ENCODE measurements at regions not wholly inside any gene's neighbourhood (a gene's known extent, or its start where the extent isn't known, plus 50 kb on each side); places are given as distances from the start of the nearest gene placed in this dataset.

DNA sequence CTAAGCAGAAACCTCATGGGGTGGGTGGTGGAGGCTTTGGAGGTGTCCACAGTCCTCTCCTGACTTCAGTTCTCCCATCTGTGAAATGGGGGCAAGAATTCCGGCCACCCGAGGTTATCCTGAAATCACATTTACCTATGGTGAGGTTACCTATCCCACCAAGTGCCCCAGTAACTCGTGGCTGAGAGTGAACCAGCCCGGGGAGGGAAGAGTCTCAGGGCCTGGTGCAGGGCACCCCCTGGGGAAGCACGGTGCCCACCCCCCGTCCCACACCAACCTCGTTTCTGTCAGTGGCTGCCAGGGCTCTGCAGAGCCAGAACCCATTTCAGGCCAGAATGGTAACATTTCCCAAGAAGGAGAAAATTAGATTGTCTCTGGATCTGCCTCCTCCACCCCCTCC lies 83.7 kb upstream of the VSTM2B start (continued):
- TF ChIP-seq POLR2AphosphoS5 (IDR thresholded peaks at IDR 0.05; ENCODE audit: low read depth, low read length) = no peak
- no peak for TF ChIP-seq SIN3A (IDR thresholded peaks at IDR 0.05; ENCODE audit: low read depth)
- TF ChIP-seq RAD21 (IDR thresholded peaks at IDR 0.05; ENCODE audit: low read depth) = no peak
- no peak for TF ChIP-seq ZFX (IDR thresholded peaks at IDR 0.05)
- TF ChIP-seq TCF7L2 (IDR thresholded peaks at IDR 0.05; ENCODE audit: borderline replicate concordance, extremely low read depth, insufficient read depth, insufficient read length) = no peak
- TF ChIP-seq, protein P1, sequence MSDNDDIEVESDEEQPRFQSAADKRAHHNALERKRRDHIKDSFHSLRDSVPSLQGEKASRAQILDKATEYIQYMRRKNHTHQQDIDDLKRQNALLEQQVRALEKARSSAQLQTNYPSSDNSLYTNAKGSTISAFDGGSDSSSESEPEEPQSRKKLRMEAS (IDR thresholded peaks at IDR 0.05) = no peak
- TF ChIP-seq, protein P2, sequence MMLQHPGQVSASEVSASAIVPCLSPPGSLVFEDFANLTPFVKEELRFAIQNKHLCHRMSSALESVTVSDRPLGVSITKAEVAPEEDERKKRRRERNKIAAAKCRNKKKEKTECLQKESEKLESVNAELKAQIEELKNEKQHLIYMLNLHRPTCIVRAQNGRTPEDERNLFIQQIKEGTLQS (IDR thresholded peaks at IDR 0.05) = no peak
- no peak for TF ChIP-seq FOSL1 (IDR thresholded peaks at IDR 0.05; ENCODE audit: low read depth)
- TF ChIP-seq ELF1 (IDR thresholded peaks at IDR 0.05; ENCODE audit: borderline replicate concordance, low read depth) = no peak
- TF ChIP-seq EGR1 (IDR thresholded peaks at IDR 0.05; ENCODE audit: low read depth) = no peak

DNA sequence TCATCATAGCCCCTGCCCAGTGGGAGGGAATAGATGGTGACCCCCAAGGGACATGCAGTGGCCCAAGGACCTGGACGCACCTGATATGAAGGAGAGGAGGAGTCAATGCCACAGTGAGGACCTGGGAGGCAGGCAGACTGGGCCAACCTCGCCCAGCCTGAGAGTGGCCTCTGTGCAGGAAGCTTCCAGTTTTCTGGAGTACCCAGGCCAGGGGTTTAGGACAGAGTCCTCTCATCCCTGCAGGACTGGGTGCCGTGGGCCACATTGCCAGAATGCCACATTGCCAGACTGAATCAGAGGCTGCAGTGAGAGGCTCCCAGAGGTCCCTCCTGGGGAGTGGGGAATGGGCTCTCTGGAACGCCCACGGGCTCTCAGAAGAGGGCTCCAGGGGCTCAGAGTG lies 82.9 kb upstream of the VSTM2B start:
- RAD21 ChIA-PET (ENCODE audit: low non-redundant PET in 1 of 2, low total read pairs in 2 of 2, uncharacterized antibody in 2 of 2, unreplicated experiment in 2 of 2) = no interaction called here
- no peak for TF ChIP-seq RAD21 (IDR thresholded peaks at IDR 0.05; ENCODE audit: low read depth)
- no peak for TF ChIP-seq EGR1 (IDR thresholded peaks at IDR 0.05; ENCODE audit: low read depth)
- no peak for TF ChIP-seq ZNF274 (IDR thresholded peaks at IDR 0.05; ENCODE audit: low read depth, low read length)
- TF ChIP-seq FOSL1 (IDR thresholded peaks at IDR 0.05; ENCODE audit: low read depth) = no peak
- no peak for TF ChIP-seq REST (IDR thresholded peaks at IDR 0.05; ENCODE audit: low read depth)
- no peak for TF ChIP-seq POLR2AphosphoS5 (IDR thresholded peaks at IDR 0.05; ENCODE audit: low read depth, low read length)
- TF ChIP-seq, protein P3, sequence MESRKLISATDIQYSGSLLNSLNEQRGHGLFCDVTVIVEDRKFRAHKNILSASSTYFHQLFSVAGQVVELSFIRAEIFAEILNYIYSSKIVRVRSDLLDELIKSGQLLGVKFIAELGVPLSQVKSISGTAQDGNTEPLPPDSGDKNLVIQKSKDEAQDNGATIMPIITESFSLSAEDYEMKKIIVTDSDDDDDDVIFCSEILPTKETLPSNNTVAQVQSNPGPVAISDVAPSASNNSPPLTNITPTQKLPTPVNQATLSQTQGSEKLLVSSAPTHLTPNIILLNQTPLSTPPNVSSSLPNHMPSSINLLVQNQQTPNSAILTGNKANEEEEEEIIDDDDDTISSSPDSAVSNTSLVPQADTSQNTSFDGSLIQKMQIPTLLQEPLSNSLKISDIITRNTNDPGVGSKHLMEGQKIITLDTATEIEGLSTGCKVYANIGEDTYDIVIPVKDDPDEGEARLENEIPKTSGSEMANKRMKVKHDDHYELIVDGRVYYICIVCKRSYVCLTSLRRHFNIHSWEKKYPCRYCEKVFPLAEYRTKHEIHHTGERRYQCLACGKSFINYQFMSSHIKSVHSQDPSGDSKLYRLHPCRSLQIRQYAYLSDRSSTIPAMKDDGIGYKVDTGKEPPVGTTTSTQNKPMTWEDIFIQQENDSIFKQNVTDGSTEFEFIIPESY (IDR thresholded peaks at IDR 0.05; ENCODE audit: extremely low read depth, insufficient replicate concordance, low read length) = no peak
- no peak for TF ChIP-seq ELF1 (IDR thresholded peaks at IDR 0.05; ENCODE audit: borderline replicate concordance, low read depth)
- no peak for TF ChIP-seq TCF7L2 (IDR thresholded peaks at IDR 0.05; ENCODE audit: borderline replicate concordance, extremely low read depth, insufficient read depth, insufficient read length)
- TF ChIP-seq, protein P2 (IDR thresholded peaks at IDR 0.05) = no peak
- TF ChIP-seq JUND (IDR thresholded peaks at IDR 0.05) = no peak
- no peak for TF ChIP-seq SP1 (IDR thresholded peaks at IDR 0.05; ENCODE audit: low read depth)
- TF ChIP-seq CBX3 (IDR thresholded peaks at IDR 0.05; ENCODE audit: low read depth) = no peak
- TF ChIP-seq EZH2phosphoT487 (IDR thresholded peaks at IDR 0.05; ENCODE audit: borderline replicate concordance) = no peak
- TF ChIP-seq CEBPB (IDR thresholded peaks at IDR 0.05; ENCODE audit: low read depth) = no peak
- TF ChIP-seq ZFX (IDR thresholded peaks at IDR 0.05) = no peak
- ATAC-seq = no peak

More for the DNA sequence above, 82.9 kb upstream of the VSTM2B start:
- Histone ChIP-seq H3K9me3 (ENCODE audit: control insufficient read depth in 1 of 2, insufficient read depth in 1 of 2, low read depth in 1 of 2, low read length in 2 of 2) (no peaks in the 10 kb centered on the region), H3K4me2 (ENCODE audit: low read length) (no peak overlapping the region), H2AFZ (ENCODE audit: low read depth, low read length, poor library complexity, severe bottlenecking) (no peak overlapping the region), H3K36me3 (ENCODE audit: control insufficient read depth in 1 of 2, insufficient read depth in 2 of 2, low read length in 2 of 2) (no peaks in the 10 kb centered on the region), H3K9ac (ENCODE audit: low read length) (no peak overlapping the region), H4K20me1 (ENCODE audit: insufficient read depth) (no peaks in the 10 kb centered on the region), H3K27me3 (ENCODE audit: insufficient read depth, low read length) (peaks cover 3% of the 10 kb centered on the region; the same call in 1 of the 2 replicates), H3K9me2 (ENCODE audit: insufficient read depth) (no peaks in the 10 kb centered on the region), H3K79me2 (ENCODE audit: insufficient read depth, low read length) (no peaks in the 10 kb centered on the region), H3K4me1 (ENCODE audit: control insufficient read depth in 1 of 2, insufficient read depth in 2 of 2, low read length in 2 of 2) (no peaks in the 10 kb centered on the region), H3K27ac (ENCODE audit: low read depth, low read length) (no peak overlapping the region), H3K4me3 (replicated peaks in 1 of 2; ENCODE audit: low read depth in 1 of 2, low read length in 2 of 2) (no peak overlapping the region)
- intact Hi-C loops (cut with micrococcal nuclease) = no loop called here
- ChIA-PET POLR2A (no interaction called here), CTCF (no interaction called here)
- no TSS peak for BruUV-seq (replicated peaks)
- DNase-seq (ENCODE audit: low read depth, low spot score) = no peak
